NCI-H2171 treated with DMSO at 0.1 percent for 48 hours (cell line): ENCODE measurements at regions not wholly inside any gene's neighbourhood (a gene's known extent, or its start where the extent isn't known, plus 50 kb on each side); places are given as distances from the start of the nearest gene placed in this dataset.

Source experiments
- DNase-seq: peaks from one replicate; lab custom pipeline; 2025; lab: John Stamatoyannopoulos, UW

DNA sequence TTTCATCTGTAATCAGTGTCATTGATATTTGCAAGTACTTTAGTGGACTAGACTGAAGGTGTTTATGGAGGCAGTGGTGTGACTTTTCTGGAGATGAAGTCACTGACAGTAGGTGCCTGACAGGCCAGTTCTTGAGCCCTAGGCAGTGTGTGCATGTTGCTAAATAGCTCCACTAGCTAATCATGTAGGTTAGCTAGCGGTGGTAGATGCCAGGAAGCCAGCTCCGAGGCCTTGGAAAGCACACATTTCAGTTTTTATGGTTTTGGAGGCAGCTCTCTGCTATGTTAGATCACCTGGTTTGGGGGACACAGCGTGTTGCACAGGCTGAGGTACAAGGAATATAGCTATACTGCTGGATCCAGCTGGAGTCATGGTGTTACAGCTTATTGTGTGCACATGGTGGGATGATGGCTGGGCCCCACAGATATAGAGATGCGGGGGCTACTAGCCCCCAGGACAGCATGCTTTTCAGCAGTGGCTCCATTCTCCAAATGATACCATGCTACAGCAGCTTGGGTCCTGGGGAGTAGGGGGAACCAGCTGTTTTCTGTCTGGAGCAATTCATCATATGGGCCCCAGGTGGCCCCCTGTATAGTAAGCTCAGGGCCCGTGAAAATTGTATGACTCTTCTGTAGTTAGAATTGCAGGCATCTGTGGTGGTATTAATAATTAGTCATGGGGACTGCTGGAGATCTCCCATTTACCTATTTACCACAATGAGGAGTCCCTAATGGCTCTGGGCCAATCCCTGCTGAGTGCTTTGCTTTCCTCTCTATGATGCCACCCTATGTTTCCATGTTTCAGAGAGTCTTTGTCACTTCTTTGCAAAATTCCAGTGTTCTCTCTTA, 367.2 kb upstream of the LMO3 start:
- DNase-seq, result no peak

GRCh38 chr12:16962889-16963288, 356.9 kb upstream of the LMO3 start:
- no peak for DNase-seq

DNA sequence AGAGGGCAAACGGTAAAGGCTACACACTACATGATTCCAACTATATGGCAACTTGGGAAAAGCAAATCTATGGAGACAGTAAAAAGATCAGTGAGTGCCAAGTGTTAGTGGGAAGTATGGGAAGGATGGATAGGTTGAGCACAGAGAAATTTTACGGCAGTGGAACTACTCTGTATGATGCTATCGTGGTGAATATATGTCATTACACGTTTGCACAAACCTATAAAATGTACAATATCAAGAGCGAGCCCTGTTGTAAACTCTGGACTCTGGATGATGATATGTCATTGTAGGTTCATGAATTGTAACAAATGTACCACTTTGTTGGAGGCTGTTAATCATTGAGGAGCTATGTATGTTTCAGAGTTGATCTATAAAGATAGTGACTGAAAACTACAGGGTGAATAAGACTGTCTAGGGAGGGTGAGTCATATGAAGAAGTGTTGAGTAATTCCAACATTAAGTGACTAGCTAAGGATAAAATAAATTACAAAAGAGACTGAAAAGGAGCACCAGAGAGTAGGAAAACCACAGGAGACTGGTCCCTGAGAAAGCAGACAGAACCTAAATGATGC, 349.2 kb upstream of the LMO3 start:
- no peak for DNase-seq

GRCh38 chr12:16949871-16950667, 344.1 kb upstream of the LMO3 start:
- no peak for DNase-seq

DNA sequence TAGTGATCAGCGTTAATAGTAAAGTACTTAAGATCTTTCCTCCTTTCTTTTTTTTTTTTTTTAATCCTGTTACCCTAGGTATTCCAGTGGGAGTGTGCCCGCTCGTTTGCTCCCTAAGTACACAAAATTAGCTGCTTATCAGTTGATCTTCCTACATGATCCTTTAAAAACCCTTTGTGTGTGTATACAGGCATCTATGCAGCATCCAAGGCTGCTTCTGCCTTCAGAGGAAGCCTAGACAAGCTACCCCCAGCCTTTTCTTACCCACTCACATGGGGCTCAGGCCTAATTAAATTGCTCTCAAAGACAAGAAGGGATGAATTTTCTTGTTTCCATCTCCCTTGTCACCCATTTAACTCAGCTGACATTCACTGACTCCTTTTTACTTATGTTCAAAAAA, 343.4 kb upstream of the LMO3 start:
- DNase-seq, result no peak

GRCh38 chr12:16946704-16947103, 340.7 kb upstream of the LMO3 start:
- no peak for DNase-seq

- DNase-seq, result peak; percentile 50
Measured at GRCh38 chr12:16939871-16940306, 333.9 kb upstream of the LMO3 start.

DNA sequence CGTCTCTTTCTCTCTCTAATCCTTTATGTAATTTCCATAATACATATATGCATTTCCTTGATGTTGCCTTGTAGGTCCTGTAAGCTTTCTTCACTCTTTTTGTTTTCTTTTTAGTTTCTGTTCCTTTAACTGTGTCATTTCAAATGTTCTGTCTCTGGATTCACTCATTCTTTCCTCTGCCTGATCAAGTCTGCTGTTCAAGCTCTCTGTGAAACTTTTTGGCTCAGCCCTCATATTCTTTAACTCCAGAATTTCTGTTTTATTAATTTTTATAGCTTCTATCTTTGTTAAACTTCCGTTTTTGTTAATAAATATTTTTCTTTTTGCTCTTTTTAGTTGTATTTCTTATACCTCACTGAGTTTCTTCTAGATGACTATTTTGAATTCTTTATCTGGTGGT, 321.3 kb upstream of the LMO3 start:
- DNase-seq, result no peak

- no peak for DNase-seq
Measured at GRCh38 chr12:16920451-16920850, 314.5 kb upstream of the LMO3 start.

- no peak for DNase-seq
Measured at GRCh38 chr12:16919551-16919950, 313.6 kb upstream of the LMO3 start.

- no peak for DNase-seq
Measured at GRCh38 chr12:16914853-16915252, 308.9 kb upstream of the LMO3 start.

DNA sequence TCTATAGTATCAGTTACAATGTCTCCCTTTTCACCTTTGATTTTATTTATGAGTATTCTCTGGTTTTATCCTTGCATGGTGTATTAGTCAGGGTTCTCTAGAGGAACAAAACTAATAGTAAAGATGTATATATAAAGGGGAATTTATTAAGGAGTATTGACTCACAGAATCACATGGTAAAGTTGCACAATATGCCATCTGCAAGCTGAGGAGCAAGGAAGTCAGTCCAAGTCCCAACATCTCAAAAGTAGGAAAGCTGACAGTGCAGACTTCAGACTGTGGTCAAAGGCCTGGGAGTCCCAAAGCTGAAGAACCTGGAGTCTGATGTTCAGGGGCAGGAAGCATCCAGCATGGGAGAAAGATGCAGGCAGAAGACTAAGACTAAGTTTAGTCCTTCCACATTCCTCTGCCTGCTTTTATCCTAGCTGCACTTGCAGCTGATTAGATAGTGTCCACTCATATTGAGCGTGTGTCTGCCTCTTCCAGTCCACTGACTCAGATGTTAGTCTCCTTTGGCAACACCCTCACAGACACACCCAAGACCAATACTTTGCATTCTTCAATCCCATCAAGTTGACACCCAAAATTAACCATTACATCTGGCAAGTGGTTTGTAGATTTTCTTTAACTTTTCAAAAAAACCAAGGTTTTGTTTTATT, 308.0 kb upstream of the LMO3 start:
- DNase-seq, result no peak

DNA sequence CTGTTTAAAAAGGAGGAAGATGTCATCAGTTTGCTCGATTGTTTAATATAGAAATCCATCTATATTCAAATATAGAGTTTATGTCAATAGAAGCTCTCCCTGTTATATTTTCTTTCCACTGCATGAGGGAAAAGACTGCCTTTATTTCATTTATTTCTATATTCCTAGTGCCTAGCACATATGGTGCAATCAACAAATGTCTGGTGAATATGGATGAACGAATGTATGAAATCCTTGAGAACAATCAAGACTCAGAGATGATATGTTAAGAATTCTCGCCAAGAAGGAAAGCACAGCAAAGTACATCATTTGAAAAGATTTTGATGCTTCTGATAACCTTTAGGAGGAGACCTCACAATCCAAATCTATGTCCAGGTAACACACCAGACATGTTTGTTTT, 296.0 kb upstream of the LMO3 start:
- DNase-seq, result no peak

DNA sequence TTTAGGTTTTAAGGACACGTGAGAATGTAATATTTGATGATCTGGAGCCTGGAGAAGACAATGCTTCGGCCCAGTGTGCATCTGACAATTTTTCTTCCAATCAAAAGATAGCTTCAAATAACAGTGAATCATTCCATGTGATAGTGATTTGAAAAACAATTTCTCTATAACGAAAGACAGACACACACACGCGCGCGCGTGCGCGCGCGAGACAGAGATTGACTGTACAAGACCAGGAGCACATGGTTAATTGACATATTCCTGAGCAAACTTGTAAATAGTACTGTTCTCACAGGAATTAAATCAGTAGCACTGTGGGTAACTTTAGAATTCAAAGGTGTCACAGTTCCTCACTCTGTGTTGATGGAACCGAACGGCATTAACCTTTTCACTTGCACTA, 287.5 kb upstream of the LMO3 start:
- no peak for DNase-seq

GRCh38 chr12:16891673-16892072, 285.7 kb upstream of the LMO3 start:
- DNase-seq, result no peak

GRCh38 chr12:16884819-16885218, 278.9 kb upstream of the LMO3 start:
- DNase-seq, result no peak

DNA sequence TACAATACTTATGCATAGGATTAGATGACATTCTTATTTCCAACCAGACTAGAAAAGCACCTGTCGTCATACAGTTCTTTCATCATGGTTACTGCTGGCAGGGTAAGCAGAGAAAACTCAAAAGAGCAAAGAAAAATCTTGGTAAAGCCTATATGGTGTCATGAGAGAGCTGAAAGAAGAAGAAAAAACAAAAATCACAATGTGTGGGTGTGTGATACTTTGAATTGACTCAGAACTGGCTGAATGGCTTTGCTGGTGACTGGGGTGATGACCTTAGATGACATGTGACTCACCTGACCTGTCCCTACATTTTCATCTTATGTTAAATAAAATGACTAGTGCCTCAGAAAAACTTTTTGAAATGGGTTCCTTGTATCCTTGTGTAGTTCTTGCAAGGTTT, 278.1 kb upstream of the LMO3 start:
- DNase-seq, result no peak

GRCh38 chr12:16881986-16882570, 276.1 kb upstream of the LMO3 start:
- DNase-seq, result no peak

DNA sequence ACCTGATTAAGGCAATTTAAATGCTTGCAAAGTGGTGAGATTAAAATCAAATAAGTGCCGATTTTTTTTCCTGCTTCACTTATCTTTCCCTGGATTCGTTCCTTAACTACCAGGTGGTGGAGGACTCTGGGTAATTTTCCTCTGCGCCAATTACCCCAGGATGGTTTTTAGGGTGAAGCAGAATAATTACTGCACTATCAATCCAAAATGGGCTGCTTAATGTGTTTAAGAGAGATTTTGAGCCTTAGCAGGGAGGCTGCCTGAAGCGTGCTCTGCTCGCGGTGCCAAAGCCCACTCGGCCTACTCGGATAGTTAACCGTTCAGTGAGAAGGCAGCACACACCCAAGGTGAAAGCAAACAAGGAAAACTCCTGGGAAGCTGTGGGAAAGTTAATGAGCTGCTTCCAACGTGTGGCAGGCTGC, 274.9 kb upstream of the LMO3 start:
- DNase-seq, result no peak

DNA sequence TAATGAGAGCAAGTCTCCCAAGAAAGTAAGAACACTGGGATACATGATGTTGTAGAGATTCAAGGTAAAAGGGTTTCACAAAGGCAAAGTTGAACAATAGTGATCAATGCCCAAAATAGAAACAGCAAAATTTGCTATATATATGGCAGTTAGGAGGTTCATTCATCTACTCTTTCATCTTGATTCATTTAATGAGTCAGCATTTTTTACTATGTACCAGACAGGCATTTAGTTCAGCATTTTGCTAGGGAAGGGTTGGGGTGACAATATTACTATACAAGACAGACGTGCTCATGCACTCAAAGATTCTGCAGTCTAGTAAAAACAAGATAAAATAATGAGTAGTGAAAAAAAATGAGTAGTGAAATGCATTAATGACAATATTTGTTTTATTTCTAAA, 264.9 kb upstream of the LMO3 start:
- DNase-seq, result no peak

- DNase-seq, result no peak
Measured at GRCh38 chr12:16863742-16864141, 257.8 kb upstream of the LMO3 start.

GRCh38 chr12:16857456-16857923, 251.5 kb upstream of the LMO3 start:
- no peak for DNase-seq
